GM19351 (cell line): ENCODE measurements at regions not wholly inside any gene's neighbourhood (a gene's known extent, or its start where the extent isn't known, plus 50 kb on each side); places are given as distances from the start of the nearest gene placed in this dataset.

Experiments used
- ATAC-seq: cut with Tn5 transposase; IDR thresholded peaks from one replicate; pipeline ENCODE4 v1.9.1; 2021; ENCODE audit warnings: mild to moderate bottlenecking, moderate library complexity; ENCODE audit not compliant: unreplicated experiment

DNA sequence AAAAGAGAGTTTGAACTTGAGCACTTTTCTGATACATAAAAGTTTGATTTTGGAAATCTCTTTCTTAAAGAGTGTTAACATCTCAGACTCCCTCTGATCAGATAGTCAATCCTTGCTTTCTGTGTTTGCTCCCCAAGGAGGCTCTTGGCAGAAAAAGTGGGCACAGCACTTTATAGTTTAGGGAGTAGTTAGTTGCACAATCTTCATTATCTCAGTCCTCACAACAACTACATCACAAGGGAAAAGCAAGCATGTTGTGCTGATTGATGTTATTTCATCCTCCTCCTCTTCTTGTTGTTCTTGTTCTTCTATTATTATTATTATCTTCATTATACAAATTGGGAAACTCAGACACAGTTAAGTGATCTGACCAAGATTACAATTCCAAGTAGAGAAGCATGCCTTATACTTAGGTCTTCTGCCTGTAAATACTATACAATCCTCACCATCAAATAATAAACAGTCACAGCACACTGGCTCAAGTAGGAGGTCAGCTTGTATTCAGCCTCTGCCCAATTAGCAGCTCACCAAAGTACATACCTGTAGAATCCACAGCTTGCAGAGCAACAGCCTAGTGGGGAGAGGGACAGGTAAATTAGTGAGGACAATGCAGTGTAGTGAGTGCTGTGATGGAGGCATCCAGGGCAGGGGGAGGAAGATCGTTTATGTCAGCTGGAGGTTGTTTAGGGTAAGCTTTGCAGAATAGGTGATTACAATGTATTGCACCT lies 304.1 kb upstream of the MME start:
- ATAC-seq, result no peak

DNA sequence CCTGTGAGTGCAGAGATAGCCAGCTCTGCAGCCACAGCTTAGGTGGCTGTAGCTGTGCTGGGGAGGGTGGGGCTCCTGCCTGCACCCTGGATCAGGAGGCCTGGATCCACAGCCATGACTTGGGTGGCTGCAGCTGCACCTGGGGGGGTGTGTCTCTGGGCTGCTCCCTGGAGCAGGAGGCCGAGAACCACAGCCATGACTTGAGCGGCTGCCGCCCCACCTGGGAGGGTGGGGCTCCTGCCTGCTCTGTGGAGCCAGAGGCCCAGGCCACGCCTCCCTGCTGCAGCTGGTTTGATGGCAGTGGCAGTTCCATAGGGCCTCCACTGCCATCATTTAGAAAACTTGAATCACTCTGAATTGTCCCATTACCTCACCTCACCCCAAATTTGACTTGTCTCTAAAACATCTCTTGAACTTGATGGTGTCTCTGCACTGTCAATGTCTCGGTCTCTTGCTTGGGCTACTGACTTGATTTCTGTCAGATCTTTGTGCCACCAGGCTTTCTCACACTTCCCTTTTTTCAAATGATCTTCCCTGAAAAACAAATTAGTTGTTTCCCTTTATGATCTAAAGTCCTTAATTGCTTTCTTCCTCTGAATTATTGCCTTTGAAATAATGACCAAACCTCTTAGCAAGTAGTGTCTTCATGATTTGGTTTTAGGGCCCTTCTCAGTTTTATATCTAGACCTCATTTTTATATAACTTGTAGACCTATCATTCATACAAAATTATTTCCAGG lies 313.2 kb upstream of the MME start:
- ATAC-seq, result peak; percentile 49

DNA sequence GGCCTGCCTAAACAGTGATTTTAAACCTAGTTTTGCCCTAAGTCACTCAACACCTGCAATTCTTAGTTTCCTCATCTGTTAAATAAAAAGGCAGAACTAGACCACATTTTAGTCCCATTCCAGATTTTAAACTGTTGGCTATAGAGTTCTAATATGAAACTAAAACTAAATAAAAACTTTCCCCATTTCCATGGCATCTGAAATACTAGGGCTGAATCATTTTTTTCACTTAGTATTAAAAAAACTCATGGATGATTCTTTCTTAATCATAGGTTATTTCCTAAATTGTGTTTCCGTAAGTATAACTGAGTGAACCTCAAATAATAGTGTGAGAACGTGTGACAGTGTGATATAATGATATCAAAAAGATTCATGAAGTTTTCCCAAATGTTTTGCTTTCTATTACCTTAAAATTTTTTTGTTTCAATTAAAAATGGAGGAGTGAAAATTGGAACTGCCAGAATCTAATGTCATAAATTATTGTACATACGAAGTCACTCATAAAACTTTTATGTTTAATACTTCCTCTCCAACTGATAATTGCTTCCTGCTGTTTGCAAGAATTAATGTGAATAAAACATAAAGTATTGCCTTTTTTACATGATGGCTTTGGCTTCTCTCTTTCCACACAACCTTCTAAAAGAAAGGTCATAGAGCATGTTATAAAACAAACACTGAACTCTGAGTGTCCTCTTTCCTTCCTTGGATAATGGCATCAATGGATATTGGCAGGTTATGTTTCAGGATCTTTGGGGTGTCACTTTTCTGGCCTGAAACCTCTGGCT lies 315.1 kb upstream of the MME start:
- ATAC-seq, result no peak

DNA sequence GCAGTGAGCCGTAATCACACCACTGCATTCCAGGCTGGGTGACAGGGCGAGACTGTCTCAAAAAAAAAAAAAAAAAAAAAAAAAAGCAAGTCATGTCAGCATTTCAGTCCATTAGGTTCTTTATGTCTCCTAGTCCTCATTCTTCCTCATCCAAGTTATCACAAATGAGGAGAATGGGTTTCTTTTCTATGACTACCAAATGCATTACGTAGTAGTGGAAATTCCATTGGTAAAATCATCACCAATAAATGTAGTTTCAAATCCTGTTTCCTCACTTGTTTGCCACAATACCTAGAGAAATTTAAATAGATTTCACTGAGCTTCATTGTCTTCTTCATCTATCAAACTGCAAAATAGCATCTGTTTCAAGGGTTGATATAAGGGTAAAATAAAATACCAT lies 317.6 kb upstream of the MME start:
- no peak for ATAC-seq

DNA sequence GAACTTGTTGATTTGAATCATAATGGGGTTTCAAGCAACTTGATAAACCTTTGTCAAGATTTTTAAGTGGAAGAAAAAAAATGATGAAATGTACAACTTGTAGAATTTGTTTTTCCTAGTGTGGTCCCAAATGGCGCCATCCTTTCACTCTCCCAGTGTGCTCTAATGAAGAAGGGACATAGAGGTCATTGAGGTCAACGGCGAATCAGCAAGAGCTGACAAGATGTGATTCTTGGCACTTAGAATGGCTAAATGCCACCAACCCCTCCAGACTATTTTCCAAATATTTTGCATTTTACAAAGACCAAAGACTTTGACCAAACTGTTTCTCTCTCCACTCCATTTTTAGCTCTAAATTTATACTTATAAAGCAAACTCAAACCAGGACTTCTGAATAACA lies 320.2 kb upstream of the MME start:
- ATAC-seq, result no peak

DNA sequence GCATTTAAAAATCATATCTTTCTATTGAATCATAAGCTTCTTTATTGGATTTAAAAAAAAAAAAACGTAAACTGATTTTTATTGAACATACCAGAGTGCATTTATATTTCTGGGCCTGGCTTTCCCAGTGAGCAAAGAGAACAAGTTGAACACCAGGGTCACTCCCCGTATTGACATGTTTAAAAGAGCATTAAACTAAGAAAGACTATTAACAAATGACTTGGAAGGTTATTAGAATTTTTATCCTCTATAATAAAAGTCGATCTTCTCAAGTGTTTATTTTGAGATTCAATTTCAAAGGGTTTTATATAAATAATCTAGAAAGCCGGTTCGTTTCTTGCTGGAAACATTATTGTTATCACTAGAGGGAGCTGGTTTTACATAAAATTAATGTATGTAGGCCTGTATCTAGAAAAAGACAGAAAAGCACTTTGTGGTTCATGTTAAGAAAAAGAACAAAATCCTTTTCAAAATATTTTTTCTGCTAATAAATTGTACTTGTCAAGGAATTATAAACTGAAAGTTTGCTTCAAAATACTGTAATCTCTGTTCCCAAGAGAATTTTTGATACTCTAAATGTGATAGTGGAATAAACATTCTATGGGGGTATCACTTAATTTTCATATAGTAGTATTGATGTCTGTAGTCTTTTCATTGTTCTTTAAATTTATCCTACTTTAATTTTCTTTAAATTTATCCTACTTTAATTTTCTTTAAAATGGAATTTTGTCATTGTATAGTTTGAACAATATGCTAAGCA lies 321.8 kb upstream of the MME start:
- ATAC-seq, result no peak

DNA sequence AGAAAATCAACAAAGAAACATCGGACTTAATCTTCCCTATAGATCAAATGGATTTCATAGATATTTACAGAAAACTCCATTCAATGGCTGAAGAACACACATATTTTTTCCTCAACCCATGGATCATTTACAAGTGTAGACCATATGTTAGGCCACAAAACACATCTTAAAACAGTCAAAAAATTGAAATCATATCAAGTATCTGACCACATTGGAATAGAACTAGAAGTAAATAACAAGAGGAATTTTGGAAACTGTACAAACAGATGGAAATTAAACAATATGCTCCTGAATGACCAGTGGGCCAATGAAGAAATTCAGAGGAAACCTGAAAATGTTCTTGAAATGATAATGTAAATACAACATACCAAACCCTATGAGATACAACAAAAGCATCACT lies 323.1 kb upstream of the GPR149 start:
- ATAC-seq, result no peak

DNA sequence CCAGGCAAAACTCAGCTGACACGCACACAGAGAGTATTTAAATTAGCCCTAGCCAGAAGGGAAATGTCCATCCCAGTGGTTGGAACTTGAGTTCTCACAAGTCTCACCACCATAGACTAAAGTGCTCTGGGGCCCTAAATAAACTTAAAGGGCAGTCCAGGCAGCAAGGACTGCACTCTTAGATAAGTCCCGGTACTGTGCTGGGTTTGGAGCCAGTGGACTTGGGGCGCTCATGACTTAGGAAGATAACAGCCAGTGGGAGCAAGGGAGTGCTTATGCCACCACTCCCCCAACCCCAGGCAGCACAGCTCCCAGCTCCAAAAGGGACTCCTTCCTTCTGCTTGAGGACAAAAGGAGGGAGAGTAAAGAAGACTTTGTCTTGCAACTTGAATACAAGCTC lies 319.5 kb upstream of the GPR149 start:
- ATAC-seq, result no peak

DNA sequence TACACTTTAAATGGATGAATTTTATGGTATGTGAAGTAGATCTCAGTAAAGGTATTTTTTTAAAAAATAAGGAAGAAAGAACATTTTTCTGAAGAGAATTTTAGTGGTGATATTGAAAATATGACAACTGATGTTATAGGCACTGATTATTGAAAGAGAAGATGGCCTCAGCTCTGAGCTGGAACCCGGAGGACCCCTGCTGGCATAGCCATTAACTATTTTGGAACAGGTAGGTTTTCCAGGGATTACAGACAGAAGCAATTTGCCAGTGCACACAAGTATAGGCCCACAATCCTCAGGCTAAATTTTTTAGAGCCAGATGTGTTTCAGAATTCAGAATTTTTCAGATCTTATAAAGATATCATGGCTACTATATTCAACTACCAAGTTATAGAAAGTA lies 315.9 kb upstream of the GPR149 start:
- no peak for ATAC-seq

DNA sequence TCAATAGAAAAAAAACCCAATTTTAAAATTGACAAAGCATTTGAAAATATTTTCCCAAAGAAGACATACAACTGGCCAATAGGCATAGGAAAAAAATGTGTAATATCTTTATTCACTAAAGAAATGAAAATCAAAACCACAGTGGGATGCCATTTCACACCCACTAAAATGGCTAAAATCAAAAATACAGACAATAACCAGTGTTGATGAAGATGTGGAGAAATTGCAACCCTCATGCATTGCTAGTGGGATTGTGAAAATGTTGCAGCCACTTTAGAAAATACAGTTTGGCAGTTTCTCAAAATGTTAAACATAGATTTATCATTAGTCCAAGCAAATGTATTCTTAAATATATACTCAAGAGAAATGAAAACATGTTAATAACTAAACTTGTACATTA lies 315.1 kb upstream of the GPR149 start:
- ATAC-seq, result no peak

DNA sequence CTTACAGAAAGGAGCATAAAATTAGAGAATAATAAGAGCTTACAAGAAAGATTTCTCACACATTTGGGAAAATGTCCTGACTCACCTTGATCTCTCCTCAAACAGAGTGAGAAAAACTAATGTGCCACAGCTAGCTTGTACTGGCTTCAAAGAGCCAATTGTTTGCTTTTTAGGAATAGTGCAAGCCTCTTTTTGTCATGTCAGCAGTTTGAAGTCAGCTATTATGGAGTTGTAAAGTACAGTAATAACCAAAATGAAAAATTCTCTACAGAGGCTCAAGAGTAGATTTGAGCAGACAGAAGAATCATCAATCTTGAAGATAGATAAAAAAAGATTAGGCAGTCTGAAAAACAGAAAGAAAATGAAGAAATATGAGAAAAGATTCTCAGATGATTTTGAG lies 313.4 kb upstream of the GPR149 start:
- no peak for ATAC-seq

DNA sequence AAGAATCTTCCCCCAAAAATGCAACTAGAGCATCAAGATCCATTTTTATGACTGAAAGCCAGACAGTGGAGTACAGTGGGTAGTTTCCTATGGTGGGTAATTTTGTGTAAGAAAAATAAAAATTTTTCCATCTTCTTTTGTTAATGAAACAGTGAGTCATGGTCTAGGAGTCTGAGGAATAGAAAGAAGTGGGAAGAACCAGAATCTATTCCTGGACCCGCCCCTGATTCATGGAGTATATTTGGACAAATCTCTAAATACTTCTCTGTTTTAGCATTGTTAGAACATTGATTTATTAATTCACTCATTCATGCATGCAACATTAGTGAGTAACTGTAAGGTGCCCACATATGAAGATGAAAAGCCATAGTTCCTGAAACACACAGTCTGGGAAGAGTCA lies 304.5 kb upstream of the GPR149 start:
- ATAC-seq, result no peak

DNA sequence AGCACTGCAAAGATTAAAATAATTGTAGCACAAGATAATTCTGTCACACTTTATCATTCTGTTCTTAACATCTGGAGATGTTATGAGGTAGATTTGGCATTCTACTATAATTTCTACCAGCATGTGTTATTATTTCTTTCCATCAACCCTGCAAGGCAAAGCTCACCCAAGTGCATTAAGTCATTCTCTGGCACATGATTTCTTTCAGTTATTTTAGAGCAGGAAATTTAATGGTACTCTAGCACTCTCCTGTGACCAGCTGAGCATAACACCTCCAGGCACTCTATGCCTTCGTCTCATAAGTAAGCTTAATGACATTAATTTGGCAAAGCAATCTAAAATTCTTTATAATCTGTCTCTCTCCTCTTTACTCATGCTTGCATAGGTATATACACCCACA lies 300.2 kb upstream of the GPR149 start:
- ATAC-seq, result no peak

DNA sequence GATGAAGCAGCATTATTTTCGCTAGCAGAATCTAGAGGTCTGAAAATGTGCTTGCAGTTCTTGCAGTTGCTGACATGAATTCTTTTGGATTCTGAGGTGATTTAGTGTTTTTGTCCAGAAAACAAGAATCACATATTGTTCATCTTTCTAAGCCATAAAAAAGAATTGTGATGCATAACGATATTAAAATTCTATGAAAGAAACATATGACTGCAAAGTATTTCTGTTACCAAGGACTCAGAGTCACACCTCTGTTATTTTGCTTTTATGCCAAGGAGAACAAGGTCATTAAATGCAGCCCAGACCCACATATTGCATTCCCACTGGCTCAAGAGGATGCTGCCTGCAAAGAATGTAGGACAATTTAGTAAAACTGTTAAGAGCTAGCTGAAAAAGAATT lies 299.8 kb upstream of the GPR149 start:
- ATAC-seq, result no peak

DNA sequence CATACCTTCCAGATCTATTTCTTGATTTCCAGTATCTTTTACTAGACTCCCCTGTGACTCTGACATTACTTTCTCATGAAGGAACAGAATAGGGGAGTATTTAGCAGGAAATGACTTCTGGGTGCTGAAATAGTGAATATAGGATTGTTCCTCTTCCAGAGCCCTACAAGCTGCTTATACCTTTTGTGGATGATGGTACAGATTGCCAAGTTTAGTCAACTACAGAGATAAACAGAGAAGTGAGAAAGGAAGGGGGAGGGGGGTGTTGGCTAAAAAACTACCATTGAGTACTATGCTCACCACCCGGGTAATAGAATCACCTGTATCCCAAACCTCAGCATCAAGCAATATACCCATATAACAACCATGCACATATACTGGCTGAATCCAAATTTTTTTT lies 298.3 kb upstream of the GPR149 start:
- no peak for ATAC-seq

DNA sequence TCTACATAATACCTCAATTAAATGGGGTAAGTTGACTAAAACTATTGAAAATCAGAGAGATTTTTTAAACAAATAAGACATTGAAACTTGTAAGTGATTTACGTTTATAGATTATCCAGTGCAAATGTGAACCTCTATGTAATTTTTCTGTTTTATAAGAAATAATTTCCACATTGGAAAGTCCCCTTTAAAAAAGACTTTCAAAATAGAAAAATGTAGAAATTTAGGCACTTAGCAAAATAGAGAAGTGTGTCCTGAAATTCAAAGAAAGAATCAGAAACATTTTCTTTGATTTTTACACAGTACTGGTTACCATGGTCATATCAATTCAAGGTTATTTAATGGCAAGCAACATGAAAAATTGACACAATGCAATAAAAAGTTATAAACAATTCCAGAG lies 290.9 kb upstream of the GPR149 start:
- no peak for ATAC-seq

DNA sequence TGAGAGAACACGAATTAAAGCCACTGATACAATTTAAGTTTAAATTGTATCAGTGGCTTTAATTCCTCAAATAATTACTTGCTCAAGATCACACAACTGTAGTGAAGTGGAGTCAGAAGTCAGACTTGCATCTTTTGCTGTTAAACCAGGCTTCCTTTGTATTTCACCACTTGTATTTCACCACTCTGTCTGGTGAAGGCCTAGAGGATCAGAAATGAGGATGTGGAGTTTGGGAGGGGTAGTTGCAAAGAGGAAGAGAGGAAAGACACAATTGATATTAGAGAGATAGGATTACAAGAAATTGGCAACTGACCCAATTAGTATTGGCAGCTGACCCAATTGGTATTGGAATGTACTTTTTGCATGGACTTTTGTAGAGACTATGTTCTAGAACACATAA lies 288.1 kb upstream of the GPR149 start:
- ATAC-seq, result no peak

DNA sequence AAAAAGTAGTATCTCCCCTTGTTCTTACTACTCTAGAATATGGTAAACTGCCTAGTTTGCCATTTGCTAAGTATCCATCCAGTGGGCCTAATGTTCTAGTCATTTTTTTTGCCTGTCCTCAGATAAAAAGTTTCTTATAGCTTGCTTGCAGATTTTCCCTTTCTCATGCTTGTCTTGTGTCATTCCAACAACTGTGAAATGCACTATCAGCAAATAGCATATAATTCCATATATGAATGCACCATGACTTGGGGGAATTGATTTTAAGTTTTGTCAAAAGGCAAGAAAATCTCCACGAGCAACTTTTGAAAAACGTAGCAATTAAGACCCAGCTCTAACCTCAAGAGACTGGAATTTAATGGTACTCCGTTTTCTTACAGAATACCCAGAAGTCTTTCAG lies 286.2 kb upstream of the GPR149 start:
- no peak for ATAC-seq

DNA sequence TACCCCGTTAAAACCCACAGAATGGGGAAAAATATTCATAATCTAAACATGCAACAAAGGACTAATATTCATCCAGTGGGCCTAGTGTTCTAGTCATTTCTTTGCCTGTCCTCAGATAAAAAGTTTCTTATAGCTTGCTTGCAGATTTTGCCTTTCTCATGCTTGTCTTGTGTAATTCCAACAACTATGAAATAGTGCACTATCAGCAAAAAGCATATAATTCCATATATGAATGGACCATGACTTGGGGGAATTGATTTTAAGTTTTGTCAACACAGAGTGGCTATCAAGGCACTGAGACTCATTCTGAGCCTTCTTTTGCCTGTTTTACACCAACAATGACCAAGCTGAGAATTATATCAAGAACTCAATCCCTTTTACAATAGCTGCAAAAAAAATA lies 278.6 kb upstream of the GPR149 start:
- no peak for ATAC-seq

DNA sequence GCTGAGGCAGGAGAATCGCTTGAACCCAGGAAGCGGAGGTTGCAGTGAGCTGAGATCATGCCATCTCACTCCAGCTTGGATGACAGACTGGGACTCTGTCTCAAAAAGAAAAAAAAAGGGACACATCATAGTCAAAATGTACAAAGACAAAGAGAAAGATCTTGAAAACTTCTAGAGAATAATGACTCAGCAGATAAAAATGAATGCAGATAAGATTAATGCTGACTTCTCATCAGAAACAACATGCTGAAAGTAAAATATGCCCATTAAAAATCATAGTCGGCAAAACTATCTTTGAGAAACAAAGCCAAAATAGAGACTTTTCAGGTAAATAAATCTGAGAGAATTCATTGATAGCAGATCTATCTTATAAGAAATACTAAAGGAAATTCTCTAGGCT lies 271.1 kb upstream of the GPR149 start:
- ATAC-seq, result no peak

DNA sequence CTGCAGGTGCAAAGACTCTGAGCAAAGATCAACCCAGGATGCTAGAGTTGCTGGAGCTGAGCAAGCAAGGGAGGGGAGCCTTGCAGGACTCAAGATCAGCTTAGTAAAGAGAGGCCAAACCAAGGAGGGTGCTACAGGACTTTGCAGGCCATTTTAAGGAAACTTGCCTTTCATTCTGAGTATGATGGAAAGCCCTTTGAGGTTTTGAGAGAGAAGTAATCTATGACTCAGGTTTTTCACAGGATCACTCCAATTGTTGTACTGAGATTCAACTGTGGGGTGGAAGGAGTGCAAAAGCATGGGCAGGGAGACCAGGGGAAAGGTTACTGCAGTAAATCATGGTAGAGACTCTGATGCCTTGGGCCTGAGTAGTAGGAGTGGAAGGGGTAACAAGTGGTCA lies 260.4 kb upstream of the GPR149 start:
- peak; percentile 75 for ATAC-seq
